ENCODE measurements at regions not wholly inside any gene's neighbourhood (a gene's known extent, or its start where the extent isn't known, plus 50 kb on each side); places are given as distances from the start of the nearest gene placed in this dataset.

DNA sequence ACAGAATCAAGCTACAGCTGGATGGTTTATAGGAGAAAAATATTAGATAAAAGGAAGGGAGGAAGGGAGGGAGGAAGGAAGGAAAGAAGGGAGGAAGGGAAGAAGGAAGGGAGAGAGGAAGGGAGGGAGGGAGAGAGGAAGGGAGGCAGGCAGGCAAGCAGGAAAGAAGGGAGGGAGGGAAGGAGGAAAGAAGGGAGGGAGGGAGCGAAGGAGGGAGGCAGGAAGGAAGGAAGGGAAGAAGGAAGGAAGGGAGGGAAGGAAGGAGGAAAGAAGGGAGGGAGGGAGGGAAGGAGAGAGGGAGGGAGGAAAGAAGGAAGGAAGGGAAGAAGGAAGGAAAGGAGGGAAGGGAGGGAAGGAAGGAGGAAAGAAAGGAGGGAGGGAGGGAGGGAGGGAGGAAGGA lies 77.9 kb upstream of the C1QTNF7 start:
- Histone ChIP-seq H3K79me2 (ENCODE audit: insufficient read depth, low read length) (no peaks in the 10 kb centered on the region), H3K27me3 (ENCODE audit: insufficient read depth, low read length, poor library complexity, severe bottlenecking) (no peaks in the 10 kb centered on the region), H3K9ac (ENCODE audit: low read depth, low read length, poor library complexity, severe bottlenecking) (no peak overlapping the region), H3K4me3 (ENCODE audit: low read length, poor library complexity, severe bottlenecking) (no peak overlapping the region), H3K36me3 (ENCODE audit: insufficient read depth, low read length) (no peaks in the 10 kb centered on the region), H3K9me3 (ENCODE audit: insufficient read depth, low read depth, low read length) (no peaks in the 10 kb centered on the region), H3K4me2 (ENCODE audit: low read depth, low read length, poor library complexity, severe bottlenecking) (peak overlapping the region; percentile 42), H3F3A (ENCODE audit: low read depth) (no peaks in the 10 kb centered on the region; the same call in 1 of the 2 replicates), H3K4me1 (ENCODE audit: insufficient read depth, low read length, poor library complexity, severe bottlenecking) (peaks cover 23% of the 10 kb centered on the region), H4K20me1 (ENCODE audit: insufficient read depth, low read length, poor library complexity, severe bottlenecking) (no peaks in the 10 kb centered on the region), H3K9me2 (replicated peaks; ENCODE audit: low read depth, low read length) (no peaks in the 10 kb centered on the region), H2AFZ (ENCODE audit: low read length) (peak overlapping the region; percentile 39; the same call in 1 of the 2 replicates)
- TF ChIP-seq EZH2phosphoT487 (IDR thresholded peaks at IDR 0.05; ENCODE audit: borderline replicate concordance) = no peak
- TF ChIP-seq, protein P1, sequence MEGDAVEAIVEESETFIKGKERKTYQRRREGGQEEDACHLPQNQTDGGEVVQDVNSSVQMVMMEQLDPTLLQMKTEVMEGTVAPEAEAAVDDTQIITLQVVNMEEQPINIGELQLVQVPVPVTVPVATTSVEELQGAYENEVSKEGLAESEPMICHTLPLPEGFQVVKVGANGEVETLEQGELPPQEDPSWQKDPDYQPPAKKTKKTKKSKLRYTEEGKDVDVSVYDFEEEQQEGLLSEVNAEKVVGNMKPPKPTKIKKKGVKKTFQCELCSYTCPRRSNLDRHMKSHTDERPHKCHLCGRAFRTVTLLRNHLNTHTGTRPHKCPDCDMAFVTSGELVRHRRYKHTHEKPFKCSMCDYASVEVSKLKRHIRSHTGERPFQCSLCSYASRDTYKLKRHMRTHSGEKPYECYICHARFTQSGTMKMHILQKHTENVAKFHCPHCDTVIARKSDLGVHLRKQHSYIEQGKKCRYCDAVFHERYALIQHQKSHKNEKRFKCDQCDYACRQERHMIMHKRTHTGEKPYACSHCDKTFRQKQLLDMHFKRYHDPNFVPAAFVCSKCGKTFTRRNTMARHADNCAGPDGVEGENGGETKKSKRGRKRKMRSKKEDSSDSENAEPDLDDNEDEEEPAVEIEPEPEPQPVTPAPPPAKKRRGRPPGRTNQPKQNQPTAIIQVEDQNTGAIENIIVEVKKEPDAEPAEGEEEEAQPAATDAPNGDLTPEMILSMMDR (conservative IDR thresholded peaks at IDR 0.05; ENCODE audit: low read length) = no peak

GRCh38 chr4:15352524-15352923 lies 75.3 kb upstream of the C1QTNF7 start:
- Histone ChIP-seq H4K20me1 (ENCODE audit: insufficient read depth, low read length, poor library complexity, severe bottlenecking) (no peaks in the 10 kb centered on the region), H3K4me2 (ENCODE audit: low read depth, low read length, poor library complexity, severe bottlenecking) (no peak overlapping the region), H2AFZ (ENCODE audit: low read length) (no peak overlapping the region), H3K9me3 (ENCODE audit: insufficient read depth, low read depth, low read length) (no peaks in the 10 kb centered on the region), H3K4me3 (ENCODE audit: low read length, poor library complexity, severe bottlenecking) (no peak overlapping the region), H3K4me1 (ENCODE audit: insufficient read depth, low read length, poor library complexity, severe bottlenecking) (peaks cover 32% of the 10 kb centered on the region), H3K36me3 (ENCODE audit: insufficient read depth, low read length) (no peaks in the 10 kb centered on the region), H3F3A (ENCODE audit: low read depth) (no peaks in the 10 kb centered on the region; the same call in 1 of the 2 replicates), H3K79me2 (ENCODE audit: insufficient read depth, low read length) (no peaks in the 10 kb centered on the region), H3K9ac (ENCODE audit: low read depth, low read length, poor library complexity, severe bottlenecking) (no peak overlapping the region), H3K9me2 (replicated peaks; ENCODE audit: low read depth, low read length) (no peaks in the 10 kb centered on the region), H3K27me3 (ENCODE audit: insufficient read depth, low read length, poor library complexity, severe bottlenecking) (no peaks in the 10 kb centered on the region)
- TF ChIP-seq, protein P1 (conservative IDR thresholded peaks at IDR 0.05; ENCODE audit: low read length) = no peak
- no peak for TF ChIP-seq EZH2phosphoT487 (IDR thresholded peaks at IDR 0.05; ENCODE audit: borderline replicate concordance)

GRCh38 chr4:15353207-15353606 lies 74.6 kb upstream of the C1QTNF7 start:
- no peaks in the 10 kb centered on the region; the same call in 1 of the 2 replicates for H3F3A ChIP-seq (ENCODE audit: low read depth)
- no peak overlapping the region for H3K9ac ChIP-seq (ENCODE audit: low read depth, low read length, poor library complexity, severe bottlenecking)
- H3K79me2 ChIP-seq (ENCODE audit: insufficient read depth, low read length) = no peaks in the 10 kb centered on the region
- H3K4me1 ChIP-seq (ENCODE audit: insufficient read depth, low read length, poor library complexity, severe bottlenecking) = peaks cover 29% of the 10 kb centered on the region
- H3K9me3 ChIP-seq (ENCODE audit: insufficient read depth, low read depth, low read length) = no peaks in the 10 kb centered on the region
- no peaks in the 10 kb centered on the region for H4K20me1 ChIP-seq (ENCODE audit: insufficient read depth, low read length, poor library complexity, severe bottlenecking)
- H3K27me3 ChIP-seq (ENCODE audit: insufficient read depth, low read length, poor library complexity, severe bottlenecking) = no peaks in the 10 kb centered on the region
- TF ChIP-seq, protein P1 (conservative IDR thresholded peaks at IDR 0.05; ENCODE audit: low read length) = no peak
- no peak for TF ChIP-seq EZH2phosphoT487 (IDR thresholded peaks at IDR 0.05; ENCODE audit: borderline replicate concordance)
- no peak overlapping the region for H3K4me3 ChIP-seq (ENCODE audit: low read length, poor library complexity, severe bottlenecking)
- H3K36me3 ChIP-seq (ENCODE audit: insufficient read depth, low read length) = no peaks in the 10 kb centered on the region
- H2AFZ ChIP-seq (ENCODE audit: low read length) = no peak overlapping the region
- no peak overlapping the region for H3K4me2 ChIP-seq (ENCODE audit: low read depth, low read length, poor library complexity, severe bottlenecking)
- no peaks in the 10 kb centered on the region for H3K9me2 ChIP-seq (replicated peaks; ENCODE audit: low read depth, low read length)
